ENCODE measurements at regions not wholly inside any gene's neighbourhood (a gene's known extent, or its start where the extent isn't known, plus 50 kb on each side); places are given as distances from the start of the nearest gene placed in this dataset.

DNA sequence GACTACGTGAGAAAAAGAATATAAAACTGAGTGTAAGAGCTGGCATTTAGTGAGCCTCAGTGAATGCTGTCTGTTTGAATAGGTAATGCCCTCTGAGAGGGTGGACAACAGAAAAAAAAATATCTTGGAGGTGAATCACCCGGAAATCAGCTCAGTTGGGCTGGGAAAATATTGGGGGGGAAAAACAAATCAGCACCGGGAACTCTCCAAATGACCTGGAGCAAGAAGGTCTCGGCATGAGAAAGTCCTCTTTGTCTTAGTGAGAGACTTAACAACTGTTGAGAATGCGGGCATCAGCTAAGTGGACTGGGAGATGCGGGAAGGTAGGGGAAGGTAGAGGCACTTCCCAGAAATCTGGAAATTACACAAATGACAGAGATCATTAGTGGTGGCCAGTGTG lies 109.4 kb upstream of the POU3F3 start:
- TF ChIP-seq TCF4 (CRISPR knock-in tag; IDR thresholded peaks at IDR 0.05; ENCODE audit: borderline replicate concordance), result no peak
- TF ChIP-seq TOX (CRISPR knock-in tag; IDR thresholded peaks at IDR 0.05; ENCODE audit: borderline replicate concordance), result no peak
- no peak for TF ChIP-seq ARNTL (CRISPR knock-in tag; IDR thresholded peaks at IDR 0.05; ENCODE audit: borderline replicate concordance, low read depth)
- TF ChIP-seq, protein P1, sequence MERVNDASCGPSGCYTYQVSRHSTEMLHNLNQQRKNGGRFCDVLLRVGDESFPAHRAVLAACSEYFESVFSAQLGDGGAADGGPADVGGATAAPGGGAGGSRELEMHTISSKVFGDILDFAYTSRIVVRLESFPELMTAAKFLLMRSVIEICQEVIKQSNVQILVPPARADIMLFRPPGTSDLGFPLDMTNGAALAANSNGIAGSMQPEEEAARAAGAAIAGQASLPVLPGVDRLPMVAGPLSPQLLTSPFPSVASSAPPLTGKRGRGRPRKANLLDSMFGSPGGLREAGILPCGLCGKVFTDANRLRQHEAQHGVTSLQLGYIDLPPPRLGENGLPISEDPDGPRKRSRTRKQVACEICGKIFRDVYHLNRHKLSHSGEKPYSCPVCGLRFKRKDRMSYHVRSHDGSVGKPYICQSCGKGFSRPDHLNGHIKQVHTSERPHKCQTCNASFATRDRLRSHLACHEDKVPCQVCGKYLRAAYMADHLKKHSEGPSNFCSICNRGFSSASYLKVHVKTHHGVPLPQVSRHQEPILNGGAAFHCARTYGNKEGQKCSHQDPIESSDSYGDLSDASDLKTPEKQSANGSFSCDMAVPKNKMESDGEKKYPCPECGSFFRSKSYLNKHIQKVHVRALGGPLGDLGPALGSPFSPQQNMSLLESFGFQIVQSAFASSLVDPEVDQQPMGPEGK (CRISPR knock-in tag; IDR thresholded peaks at IDR 0.05; ENCODE audit: borderline replicate concordance), result no peak
- TF ChIP-seq BACH2 (CRISPR knock-in tag; IDR thresholded peaks at IDR 0.05; ENCODE audit: borderline replicate concordance), result no peak
- TF ChIP-seq ZFP3 (CRISPR knock-in tag; IDR thresholded peaks at IDR 0.05), result no peak

Measured in SK-N-SH treated with all-trans-retinoic acid at 6 μM for 48 hours (cell line).